ENCODE measurements at regions not wholly inside any gene's neighbourhood (a gene's known extent, or its start where the extent isn't known, plus 50 kb on each side); places are given as distances from the start of the nearest gene placed in this dataset.
A peak's percentile ranks its signal among the peaks of the same experiment; 100 is the strongest.

- Histone ChIP-seq H3K4me1 (ENCODE audit: low read depth) (no peaks in the 10 kb centered on the region), H3K36me3 (ENCODE audit: low read depth) (no peaks in the 10 kb centered on the region), H3K9me3 (no peaks in the 10 kb centered on the region), H3K4me3 (no peak overlapping the region)
- intact Hi-C loops (cut with DNase I, micrococcal nuclease), result no loop called here
- ATAC-seq (no peak), DNase-seq (no peak)
- TF ChIP-seq, protein P1, sequence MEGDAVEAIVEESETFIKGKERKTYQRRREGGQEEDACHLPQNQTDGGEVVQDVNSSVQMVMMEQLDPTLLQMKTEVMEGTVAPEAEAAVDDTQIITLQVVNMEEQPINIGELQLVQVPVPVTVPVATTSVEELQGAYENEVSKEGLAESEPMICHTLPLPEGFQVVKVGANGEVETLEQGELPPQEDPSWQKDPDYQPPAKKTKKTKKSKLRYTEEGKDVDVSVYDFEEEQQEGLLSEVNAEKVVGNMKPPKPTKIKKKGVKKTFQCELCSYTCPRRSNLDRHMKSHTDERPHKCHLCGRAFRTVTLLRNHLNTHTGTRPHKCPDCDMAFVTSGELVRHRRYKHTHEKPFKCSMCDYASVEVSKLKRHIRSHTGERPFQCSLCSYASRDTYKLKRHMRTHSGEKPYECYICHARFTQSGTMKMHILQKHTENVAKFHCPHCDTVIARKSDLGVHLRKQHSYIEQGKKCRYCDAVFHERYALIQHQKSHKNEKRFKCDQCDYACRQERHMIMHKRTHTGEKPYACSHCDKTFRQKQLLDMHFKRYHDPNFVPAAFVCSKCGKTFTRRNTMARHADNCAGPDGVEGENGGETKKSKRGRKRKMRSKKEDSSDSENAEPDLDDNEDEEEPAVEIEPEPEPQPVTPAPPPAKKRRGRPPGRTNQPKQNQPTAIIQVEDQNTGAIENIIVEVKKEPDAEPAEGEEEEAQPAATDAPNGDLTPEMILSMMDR (IDR thresholded peaks at IDR 0.05), result no peak
Measured at GRCh38 chr18:78538669-78539440, 440.8 kb upstream of the SALL3 start.

GRCh38 chr18:78540636-78541529 lies 438.7 kb upstream of the SALL3 start:
- no peak for DNase-seq
- TF ChIP-seq, protein P1 (IDR thresholded peaks at IDR 0.05), result no peak
- no peaks in the 10 kb centered on the region for H3K9me3 ChIP-seq
- no peaks in the 10 kb centered on the region for H3K4me1 ChIP-seq (ENCODE audit: low read depth)
- H3K36me3 ChIP-seq (ENCODE audit: low read depth), result no peaks in the 10 kb centered on the region
- ATAC-seq, result no peak
- no peak overlapping the region for H3K4me3 ChIP-seq
- intact Hi-C loops (cut with DNase I, micrococcal nuclease), result no loop called here

GRCh38 chr18:78542204-78542603 lies 437.4 kb upstream of the SALL3 start:
- no peaks in the 10 kb centered on the region for H3K36me3 ChIP-seq (ENCODE audit: low read depth)
- ATAC-seq (no peak), DNase-seq (peak in 1 of 3 donors; percentile 9)
- TF ChIP-seq, protein P1 (IDR thresholded peaks at IDR 0.05), result no peak
- peaks cover 3% of the 10 kb centered on the region for H3K9me3 ChIP-seq
- no peak overlapping the region for H3K4me3 ChIP-seq
- H3K4me1 ChIP-seq (ENCODE audit: low read depth), result no peaks in the 10 kb centered on the region
- intact Hi-C loops (cut with DNase I, micrococcal nuclease), result no loop called here

GRCh38 chr18:78543201-78543725 lies 436.4 kb upstream of the SALL3 start:
- no peaks in the 10 kb centered on the region for H3K36me3 ChIP-seq (ENCODE audit: low read depth)
- intact Hi-C loops (cut with DNase I, micrococcal nuclease), result no loop called here
- DNase-seq, result no peak
- H3K4me1 ChIP-seq (ENCODE audit: low read depth), result no peaks in the 10 kb centered on the region
- TF ChIP-seq, protein P1 (IDR thresholded peaks at IDR 0.05), result no peak
- no peak overlapping the region for H3K4me3 ChIP-seq
- H3K9me3 ChIP-seq, result peaks cover 14% of the 10 kb centered on the region
- no peak for ATAC-seq

GRCh38 chr18:78546281-78546680 lies 433.3 kb upstream of the SALL3 start:
- intact Hi-C loops (cut with DNase I, micrococcal nuclease), result no loop called here
- H3K4me3 ChIP-seq, result no peak overlapping the region
- DNase-seq (no peak), ATAC-seq (no peak)
- no peaks in the 10 kb centered on the region for H3K4me1 ChIP-seq (ENCODE audit: low read depth)
- no peaks in the 10 kb centered on the region for H3K36me3 ChIP-seq (ENCODE audit: low read depth)
- TF ChIP-seq, protein P1 (IDR thresholded peaks at IDR 0.05), result no peak
- peaks cover 16% of the 10 kb centered on the region for H3K9me3 ChIP-seq
